HL-60 (cell line): ENCODE measurements at regions not wholly inside any gene's neighbourhood (a gene's known extent, or its start where the extent isn't known, plus 50 kb on each side); places are given as distances from the start of the nearest gene placed in this dataset.

Source experiments
- DNase-seq, 2 experiments: peaks; one replicate each; pipeline ENCODE4 v3.0.0-alpha.2; 2010 to 2020; ENCODE audit warnings: low read depth in 1 of 2, low spot score in 1 of 2
- H3K27ac ChIP-seq: fragments of 250-450 bp; sonication (Bioruptor Pico); replicated peaks from 2 replicates; pipeline ENCODE4 v1.5.1; 2020; ENCODE audit warnings: mild to moderate bottlenecking, moderate library complexity
- H3K27me3 ChIP-seq: fragments of 250-450 bp; sonication (Bioruptor Pico); 2 replicates; pipeline ENCODE4 v1.5.1; 2021; ENCODE audit warnings: mild to moderate bottlenecking, moderate library complexity; ENCODE audit not compliant: insufficient read depth, poor library complexity, severe bottlenecking
- H3K4me3 ChIP-seq: replicated peaks from 2 replicates; pipeline ENCODE4 v1.5.1; 2011; ENCODE audit warnings: mild to moderate bottlenecking, control low read depth, low read length; ENCODE audit not compliant: insufficient read depth
- GABPA ChIP-seq: IDR thresholded peaks from 2 replicates; pipeline ENCODE4 v1.6.1; 2012; ENCODE audit warnings: low read depth
- POLR2AphosphoS5 ChIP-seq: IDR thresholded peaks from 2 replicates; pipeline ENCODE4 v1.6.1; 2012; ENCODE audit warnings: low read depth
- SPI1 ChIP-seq: IDR thresholded peaks from 2 replicates; pipeline ENCODE4 v1.6.1; 2012; ENCODE audit warnings: low read depth, mild to moderate bottlenecking, borderline replicate concordance
- TF ChIP-seq, protein P1 (sequence below): IDR thresholded peaks from 2 replicates; pipeline ENCODE4 v1.6.1; 2012; ENCODE audit warnings: low read depth; ENCODE audit not compliant: insufficient replicate concordance
- TF ChIP-seq, protein P2 (sequence below): IDR thresholded peaks from one replicate; pipeline ENCODE4 v1.5.1; 2011; ENCODE audit warnings: low read length, control low read depth, inconsistent platforms; ENCODE audit not compliant: insufficient read depth

- H3K27me3 ChIP-seq = peaks cover 2% of the 10 kb centered on the region
- TF ChIP-seq, protein P1, sequence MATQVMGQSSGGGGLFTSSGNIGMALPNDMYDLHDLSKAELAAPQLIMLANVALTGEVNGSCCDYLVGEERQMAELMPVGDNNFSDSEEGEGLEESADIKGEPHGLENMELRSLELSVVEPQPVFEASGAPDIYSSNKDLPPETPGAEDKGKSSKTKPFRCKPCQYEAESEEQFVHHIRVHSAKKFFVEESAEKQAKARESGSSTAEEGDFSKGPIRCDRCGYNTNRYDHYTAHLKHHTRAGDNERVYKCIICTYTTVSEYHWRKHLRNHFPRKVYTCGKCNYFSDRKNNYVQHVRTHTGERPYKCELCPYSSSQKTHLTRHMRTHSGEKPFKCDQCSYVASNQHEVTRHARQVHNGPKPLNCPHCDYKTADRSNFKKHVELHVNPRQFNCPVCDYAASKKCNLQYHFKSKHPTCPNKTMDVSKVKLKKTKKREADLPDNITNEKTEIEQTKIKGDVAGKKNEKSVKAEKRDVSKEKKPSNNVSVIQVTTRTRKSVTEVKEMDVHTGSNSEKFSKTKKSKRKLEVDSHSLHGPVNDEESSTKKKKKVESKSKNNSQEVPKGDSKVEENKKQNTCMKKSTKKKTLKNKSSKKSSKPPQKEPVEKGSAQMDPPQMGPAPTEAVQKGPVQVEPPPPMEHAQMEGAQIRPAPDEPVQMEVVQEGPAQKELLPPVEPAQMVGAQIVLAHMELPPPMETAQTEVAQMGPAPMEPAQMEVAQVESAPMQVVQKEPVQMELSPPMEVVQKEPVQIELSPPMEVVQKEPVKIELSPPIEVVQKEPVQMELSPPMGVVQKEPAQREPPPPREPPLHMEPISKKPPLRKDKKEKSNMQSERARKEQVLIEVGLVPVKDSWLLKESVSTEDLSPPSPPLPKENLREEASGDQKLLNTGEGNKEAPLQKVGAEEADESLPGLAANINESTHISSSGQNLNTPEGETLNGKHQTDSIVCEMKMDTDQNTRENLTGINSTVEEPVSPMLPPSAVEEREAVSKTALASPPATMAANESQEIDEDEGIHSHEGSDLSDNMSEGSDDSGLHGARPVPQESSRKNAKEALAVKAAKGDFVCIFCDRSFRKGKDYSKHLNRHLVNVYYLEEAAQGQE = no peak
- TF ChIP-seq, protein P2, sequence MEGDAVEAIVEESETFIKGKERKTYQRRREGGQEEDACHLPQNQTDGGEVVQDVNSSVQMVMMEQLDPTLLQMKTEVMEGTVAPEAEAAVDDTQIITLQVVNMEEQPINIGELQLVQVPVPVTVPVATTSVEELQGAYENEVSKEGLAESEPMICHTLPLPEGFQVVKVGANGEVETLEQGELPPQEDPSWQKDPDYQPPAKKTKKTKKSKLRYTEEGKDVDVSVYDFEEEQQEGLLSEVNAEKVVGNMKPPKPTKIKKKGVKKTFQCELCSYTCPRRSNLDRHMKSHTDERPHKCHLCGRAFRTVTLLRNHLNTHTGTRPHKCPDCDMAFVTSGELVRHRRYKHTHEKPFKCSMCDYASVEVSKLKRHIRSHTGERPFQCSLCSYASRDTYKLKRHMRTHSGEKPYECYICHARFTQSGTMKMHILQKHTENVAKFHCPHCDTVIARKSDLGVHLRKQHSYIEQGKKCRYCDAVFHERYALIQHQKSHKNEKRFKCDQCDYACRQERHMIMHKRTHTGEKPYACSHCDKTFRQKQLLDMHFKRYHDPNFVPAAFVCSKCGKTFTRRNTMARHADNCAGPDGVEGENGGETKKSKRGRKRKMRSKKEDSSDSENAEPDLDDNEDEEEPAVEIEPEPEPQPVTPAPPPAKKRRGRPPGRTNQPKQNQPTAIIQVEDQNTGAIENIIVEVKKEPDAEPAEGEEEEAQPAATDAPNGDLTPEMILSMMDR = no peak
- TF ChIP-seq GABPA (no peak), SPI1 (no peak), POLR2AphosphoS5 (no peak)
- no peak overlapping the region for H3K27ac ChIP-seq
- no peak overlapping the region for H3K4me3 ChIP-seq
- DNase-seq = no peak
Observed at GRCh38 chr13:106172176-106172905, 363.1 kb downstream of the EFNB2 start.

DNA sequence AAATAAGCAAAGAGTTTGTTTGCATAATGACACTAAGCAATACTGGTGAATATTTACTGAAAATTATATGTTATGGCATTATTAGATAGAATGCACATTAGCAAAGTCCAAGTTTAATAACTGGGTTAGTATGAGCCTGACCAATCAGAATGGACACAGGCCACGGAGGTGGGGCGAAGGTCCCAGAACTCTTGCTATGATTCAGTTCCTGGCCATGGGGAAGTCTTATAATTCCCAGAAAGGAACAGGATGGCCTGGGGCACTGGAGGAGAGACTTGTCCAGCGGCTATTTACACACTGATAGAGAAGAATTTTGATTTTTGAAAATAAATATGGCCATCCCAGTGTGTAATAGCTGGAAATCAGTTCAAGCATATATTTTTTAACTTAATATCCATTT is 372.0 kb downstream of the EFNB2 start:
- DNase-seq = no peak
- Histone ChIP-seq H3K4me3 (no peak overlapping the region), H3K27me3 (no peaks in the 10 kb centered on the region), H3K27ac (no peak overlapping the region)
- TF ChIP-seq, protein P1 = no peak
- TF ChIP-seq, protein P2 = no peak
- no peak for TF ChIP-seq POLR2AphosphoS5
- no peak for TF ChIP-seq GABPA
- no peak for TF ChIP-seq SPI1

- no peaks in the 10 kb centered on the region for H3K27me3 ChIP-seq
- no peak for DNase-seq
- no peak overlapping the region for H3K4me3 ChIP-seq
- H3K27ac ChIP-seq = no peak overlapping the region
- TF ChIP-seq, protein P1 = no peak
- TF ChIP-seq, protein P2 = no peak
- TF ChIP-seq POLR2AphosphoS5 = no peak
- TF ChIP-seq GABPA = no peak
- no peak for TF ChIP-seq SPI1
Observed at GRCh38 chr13:106161146-106161545, 374.3 kb downstream of the EFNB2 start.
